Caco-2 (cell line): ENCODE measurements at regions not wholly inside any gene's neighbourhood (a gene's known extent, or its start where the extent isn't known, plus 50 kb on each side); places are given as distances from the start of the nearest gene placed in this dataset.

Experiments
- BruUV-seq: library from RNA; stranded (reverse); fragments of 400-500 nt; replicated peaks from 2 replicates; lab custom pipeline; 2021; lab: Mats Ljungman, UMichigan
- CTCF ChIA-PET: fragments of 300-600 bp; sonication (Branson Sonifier 250); formaldehyde crosslinking; loops from one replicate; lab custom pipeline; 2022; ENCODE audit warnings: antibody characterized with exemption; lab: Charles Lee
- POLR2A ChIA-PET: fragments of 300-600 bp; sonication (Branson Sonifier 250); formaldehyde crosslinking; loops from one replicate; lab custom pipeline; 2022; ENCODE audit warnings: antibody characterized with exemption; lab: Charles Lee
- DNase-seq, 2 experiments: peaks; one replicate each; pipeline versions ENCODE4 v3.0.0 to v3.0.0-alpha.2; 2020 to 2022
- H3K27me3 ChIP-seq: replicated peaks from 2 replicates; pipeline ENCODE4 v1.6.0; 2011; ENCODE audit warnings: low read length; ENCODE audit not compliant: control insufficient read depth, insufficient read depth
- H3K36me3 ChIP-seq: 2 replicates; pipeline ENCODE4 v1.5.1; 2011; ENCODE audit warnings: low read length; ENCODE audit not compliant: control insufficient read depth, insufficient read depth
- H3K4me1 ChIP-seq: fragments of 250-450 bp; sonication (Bioruptor Pico); 2 replicates; pipeline ENCODE4 v1.5.1; 2020; ENCODE audit warnings: mild to moderate bottlenecking
- H3K4me3 ChIP-seq: 2 replicates; pipeline ENCODE4 v1.5.1; 2011; ENCODE audit warnings: low read depth, mild to moderate bottlenecking, control low read depth, low read length
- H3K9me3 ChIP-seq: fragments of 250-450 bp; sonication (Bioruptor Pico); 2 replicates; pipeline ENCODE4 v1.5.1; 2020; ENCODE audit warnings: mild to moderate bottlenecking, moderate library complexity
- H3K27ac Mint-ChIP-seq: one replicate; pipeline ENCODE4 v1.8.0; 2022; ENCODE audit warnings: mixed read lengths; ENCODE audit not compliant: unreplicated experiment
- H3K27me3 Mint-ChIP-seq: one replicate; pipeline ENCODE4 v1.8.0; 2022; ENCODE audit warnings: mixed read lengths; ENCODE audit not compliant: insufficient read depth, unreplicated experiment
- H3K36me3 Mint-ChIP-seq: one replicate; pipeline ENCODE4 v1.8.0; 2022; ENCODE audit warnings: mild to moderate bottlenecking, mixed read lengths; ENCODE audit not compliant: insufficient read depth, unreplicated experiment
- H3K4me1 Mint-ChIP-seq: one replicate; pipeline ENCODE4 v1.8.0; 2022; ENCODE audit warnings: low read depth, mixed read lengths; ENCODE audit not compliant: unreplicated experiment
- H3K4me3 Mint-ChIP-seq: one replicate; pipeline ENCODE4 v1.8.0; 2022; ENCODE audit warnings: mild to moderate bottlenecking, moderate library complexity, mixed read lengths; ENCODE audit not compliant: unreplicated experiment
- H3K9me3 Mint-ChIP-seq: one replicate; pipeline ENCODE4 v1.8.0; 2022; ENCODE audit warnings: mixed read lengths; ENCODE audit not compliant: unreplicated experiment
- intact Hi-C: fragments of 100-400 bp; cut with micrococcal nuclease; formaldehyde crosslinking; loops from one replicate; pipeline ENCODE4 v1.10.0; 2022; ENCODE audit not compliant: unreplicated experiment
- TF ChIP-seq, protein P1 (sequence below), 2 experiments: fragments of 200-600 bp in 1 of 2; IDR thresholded peaks; 1 replicate in 1 of 2; 2 replicates in 1 of 2; pipeline versions ENCODE4 v1.5.1 to v1.8.0; 2011 to 2022; ENCODE audit warnings: antibody characterized with exemption in 1 of 2, control low read depth in 1 of 2, inconsistent platforms in 1 of 2, low read depth in 1 of 2, low read length in 1 of 2, mild to moderate bottlenecking in 1 of 2, moderate library complexity in 1 of 2; ENCODE audit not compliant: insufficient read depth in 1 of 2, severe bottlenecking in 1 of 2, unreplicated experiment in 1 of 2

DNA sequence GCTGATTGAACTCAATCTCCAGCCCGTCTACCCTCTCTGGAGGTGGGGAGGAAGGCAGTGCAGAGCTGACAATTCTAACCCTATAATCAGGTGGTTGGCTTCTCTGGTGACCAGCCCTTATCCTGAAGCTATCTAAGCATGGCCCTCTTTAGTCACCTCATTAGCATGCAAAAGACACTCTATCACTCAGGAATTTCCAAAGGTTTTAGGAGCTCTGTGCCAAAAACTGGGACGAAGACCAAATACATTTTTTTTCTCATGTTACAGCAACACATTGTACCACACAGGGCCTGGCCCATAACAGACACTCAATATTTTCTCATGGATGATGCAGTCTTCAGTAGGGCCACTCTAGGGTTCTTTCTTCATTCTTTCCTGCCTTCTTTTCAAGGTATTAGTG, 118.8 kb upstream of the VLDLR start:
- H3K9me3 Mint-ChIP-seq, result no peaks in the 10 kb centered on the region
- BruUV-seq, result no TSS peak
- H3K27me3 ChIP-seq, result no peaks in the 10 kb centered on the region
- no peaks in the 10 kb centered on the region for H3K4me1 ChIP-seq
- CTCF ChIA-PET, result no interaction called here
- H3K36me3 Mint-ChIP-seq, result no peaks in the 10 kb centered on the region
- POLR2A ChIA-PET, result no interaction called here
- no peaks in the 10 kb centered on the region for H3K9me3 ChIP-seq
- H3K36me3 ChIP-seq, result no peaks in the 10 kb centered on the region
- H3K27me3 Mint-ChIP-seq, result no peaks in the 10 kb centered on the region
- H3K4me1 Mint-ChIP-seq, result no peaks in the 10 kb centered on the region
- no peak overlapping the region for H3K27ac Mint-ChIP-seq
- H3K4me3 ChIP-seq, result no peak overlapping the region
- DNase-seq, result no peak
- intact Hi-C loops, result no loop called here
- H3K4me3 Mint-ChIP-seq, result no peak overlapping the region
- TF ChIP-seq, protein P1, sequence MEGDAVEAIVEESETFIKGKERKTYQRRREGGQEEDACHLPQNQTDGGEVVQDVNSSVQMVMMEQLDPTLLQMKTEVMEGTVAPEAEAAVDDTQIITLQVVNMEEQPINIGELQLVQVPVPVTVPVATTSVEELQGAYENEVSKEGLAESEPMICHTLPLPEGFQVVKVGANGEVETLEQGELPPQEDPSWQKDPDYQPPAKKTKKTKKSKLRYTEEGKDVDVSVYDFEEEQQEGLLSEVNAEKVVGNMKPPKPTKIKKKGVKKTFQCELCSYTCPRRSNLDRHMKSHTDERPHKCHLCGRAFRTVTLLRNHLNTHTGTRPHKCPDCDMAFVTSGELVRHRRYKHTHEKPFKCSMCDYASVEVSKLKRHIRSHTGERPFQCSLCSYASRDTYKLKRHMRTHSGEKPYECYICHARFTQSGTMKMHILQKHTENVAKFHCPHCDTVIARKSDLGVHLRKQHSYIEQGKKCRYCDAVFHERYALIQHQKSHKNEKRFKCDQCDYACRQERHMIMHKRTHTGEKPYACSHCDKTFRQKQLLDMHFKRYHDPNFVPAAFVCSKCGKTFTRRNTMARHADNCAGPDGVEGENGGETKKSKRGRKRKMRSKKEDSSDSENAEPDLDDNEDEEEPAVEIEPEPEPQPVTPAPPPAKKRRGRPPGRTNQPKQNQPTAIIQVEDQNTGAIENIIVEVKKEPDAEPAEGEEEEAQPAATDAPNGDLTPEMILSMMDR (IDR thresholded peaks at IDR 0.05; ENCODE audit: insufficient read depth in 1 of 2, low read depth in 1 of 2, low read length in 1 of 2, severe bottlenecking in 1 of 2, unreplicated experiment in 1 of 2), result no peak

DNA sequence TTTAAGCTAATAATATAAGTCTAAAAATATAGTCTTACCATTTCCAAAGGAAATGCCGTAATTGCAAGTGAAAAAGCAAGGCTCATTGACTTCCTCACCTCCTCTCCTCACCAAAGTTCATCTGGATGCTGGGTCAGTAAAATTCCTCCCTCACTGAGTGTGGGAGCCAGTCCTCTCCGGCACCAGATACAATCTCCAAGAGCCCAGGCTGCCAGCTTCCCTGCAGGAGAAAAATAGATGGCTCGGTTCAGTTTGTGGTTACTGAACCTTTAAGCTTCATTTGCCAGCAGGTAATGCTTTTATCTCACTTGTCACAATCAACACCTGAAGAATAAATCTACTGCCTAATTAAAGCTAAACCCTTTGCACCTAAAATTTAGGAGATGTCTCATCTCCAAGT, 115.3 kb upstream of the VLDLR start:
- no peaks in the 10 kb centered on the region for H3K27me3 Mint-ChIP-seq
- Histone ChIP-seq H3K36me3 (no peaks in the 10 kb centered on the region), H3K27me3 (no peaks in the 10 kb centered on the region), H3K4me3 (no peak overlapping the region), H3K9me3 (no peaks in the 10 kb centered on the region), H3K4me1 (no peaks in the 10 kb centered on the region)
- no peak for DNase-seq
- no TSS peak for BruUV-seq
- intact Hi-C loops, result no loop called here
- H3K9me3 Mint-ChIP-seq, result peaks cover 12% of the 10 kb centered on the region
- H3K36me3 Mint-ChIP-seq, result no peaks in the 10 kb centered on the region
- no peak overlapping the region for H3K27ac Mint-ChIP-seq
- H3K4me1 Mint-ChIP-seq, result no peaks in the 10 kb centered on the region
- ChIA-PET CTCF (no interaction called here), POLR2A (interaction anchor here (0.5 kb wide), 1 partner anchor 338 kb away, joined by 4 read pairs; the partner anchor contains the start of gene PUM3)
- H3K4me3 Mint-ChIP-seq, result no peak overlapping the region
- TF ChIP-seq, protein P1 (IDR thresholded peaks at IDR 0.05; ENCODE audit: insufficient read depth in 1 of 2, low read depth in 1 of 2, low read length in 1 of 2, severe bottlenecking in 1 of 2, unreplicated experiment in 1 of 2), result no peak

DNA sequence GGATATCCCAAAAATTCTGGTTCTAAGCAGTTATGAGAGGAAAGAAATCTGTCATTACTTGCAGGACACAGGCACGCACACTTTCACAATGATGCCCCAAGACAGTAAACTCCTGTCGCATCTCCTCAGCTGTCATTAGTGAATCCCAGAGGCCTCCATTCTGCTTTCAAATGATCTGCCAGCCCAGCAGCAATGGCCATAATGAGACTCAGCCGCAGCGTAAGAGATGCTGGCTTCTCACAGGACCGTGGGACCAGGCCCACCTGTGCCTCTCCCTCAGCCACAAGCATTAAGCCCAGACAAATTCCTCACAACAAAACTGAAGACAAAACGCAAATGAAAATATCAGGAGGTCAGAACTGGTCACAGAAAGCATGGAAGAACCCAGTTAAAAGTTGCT, 98.0 kb upstream of the VLDLR start:
- peaks cover 20% of the 10 kb centered on the region for H3K9me3 Mint-ChIP-seq
- POLR2A ChIA-PET, result no interaction called here
- no peaks in the 10 kb centered on the region for H3K4me1 ChIP-seq
- H3K36me3 Mint-ChIP-seq, result peaks cover 10% of the 10 kb centered on the region
- H3K27me3 ChIP-seq, result no peaks in the 10 kb centered on the region
- TF ChIP-seq, protein P1 (IDR thresholded peaks at IDR 0.05; ENCODE audit: insufficient read depth in 1 of 2, low read depth in 1 of 2, low read length in 1 of 2, severe bottlenecking in 1 of 2, unreplicated experiment in 1 of 2), result no peak
- no peak overlapping the region for H3K4me3 ChIP-seq
- peaks cover 13% of the 10 kb centered on the region for H3K4me1 Mint-ChIP-seq
- H3K27me3 Mint-ChIP-seq, result no peaks in the 10 kb centered on the region
- CTCF ChIA-PET, result no interaction called here
- no TSS peak for BruUV-seq
- intact Hi-C loops, result no loop called here
- no peak overlapping the region for H3K27ac Mint-ChIP-seq
- no peaks in the 10 kb centered on the region for H3K36me3 ChIP-seq
- no peak overlapping the region for H3K4me3 Mint-ChIP-seq
- no peak for DNase-seq
- H3K9me3 ChIP-seq, result no peaks in the 10 kb centered on the region
